Posterior cingulate gyrus (tissue), 11 donors: ENCODE measurements at regions not wholly inside any gene's neighbourhood (a gene's known extent, or its start where the extent isn't known, plus 50 kb on each side); places are given as distances from the start of the nearest gene placed in this dataset.
"Not testable (repeated sequence)": the region's sequence is repeated elsewhere in the genome, so short reads cannot be mapped to it uniquely, and the experiment has no call there.

Source experiments
- DNase-seq, 10 donors: peaks; one replicate each; pipeline versions ENCODE4 v3.0.0 to v3.0.0-alpha.2; 2020 to 2021; ENCODE audit warnings: mixed read lengths in 3 of 10
- intact Hi-C: fragments of 100-400 bp; cut with DNase I; formaldehyde crosslinking; loops from one replicate; pipeline ENCODE4 v1.15.1; 2023

- peak in 1 of 10 donors; percentile 26 for DNase-seq
- intact Hi-C loops, result no loop called here
Observed at GRCh38 chr19:56894626-56895025, 54.1 kb upstream of the PEG3 start.

GRCh38 chr19:56896095-56896494 is 55.6 kb upstream of the PEG3 start:
- peak in 1 of 10 donors; percentile 16 for DNase-seq
- intact Hi-C loops, result no loop called here

GRCh38 chr19:56899943-56900342 is 59.4 kb upstream of the PEG3 start:
- intact Hi-C loops, result no loop called here
- DNase-seq, result no peak

GRCh38 chr19:56900573-56901097 is 60.1 kb upstream of the PEG3 start:
- intact Hi-C loops, result no loop called here
- peak in 6 of 10 donors; percentile 20 to 86 (median 46) for DNase-seq

- intact Hi-C loops, result no loop called here
- no peak for DNase-seq
Observed at GRCh38 chr19:56905631-56906150, 65.2 kb upstream of the PEG3 start.

GRCh38 chr19:56912401-56913112 is 72.0 kb upstream of the PEG3 start:
- intact Hi-C loops, result no loop called here
- no peak for DNase-seq

GRCh38 chr19:56913113-56913455 is 72.6 kb upstream of the PEG3 start:
- DNase-seq, intact Hi-C loops: not testable (repeated sequence)

GRCh38 chr19:56916528-56916927 is 76.0 kb upstream of the PEG3 start:
- intact Hi-C loops, result no loop called here
- DNase-seq, result no peak

GRCh38 chr19:56917529-56917928 is 77.0 kb upstream of the PEG3 start:
- intact Hi-C loops, result no loop called here
- DNase-seq, result no peak

GRCh38 chr19:56917998-56918397 is 77.5 kb upstream of the PEG3 start:
- DNase-seq, result peak in 1 of 10 donors; percentile 21
- intact Hi-C loops, result no loop called here

GRCh38 chr19:56918682-56919307 is 78.3 kb upstream of the PEG3 start:
- intact Hi-C loops, result no loop called here
- DNase-seq, result no peak

- no peak for DNase-seq
- intact Hi-C loops, result no loop called here
Observed at GRCh38 chr19:56919308-56919995, 78.9 kb upstream of the PEG3 start.

GRCh38 chr19:56926094-56926493 is 85.6 kb upstream of the PEG3 start:
- intact Hi-C loops, DNase-seq: not testable (repeated sequence)

GRCh38 chr19:56927294-56927693 is 86.8 kb upstream of the PEG3 start:
- no peak for DNase-seq
- intact Hi-C loops, result no loop called here

- intact Hi-C loops, result no loop called here
- DNase-seq, result no peak
Observed at GRCh38 chr19:56927791-56928207, 87.3 kb upstream of the PEG3 start.

- DNase-seq, result no peak
- intact Hi-C loops, result no loop called here
Observed at GRCh38 chr19:56930647-56931535, 90.4 kb upstream of the PEG3 start.

- intact Hi-C loops, result no loop called here
- DNase-seq, result peak in 6 of 10 donors; percentile 18 to 91 (median 54)
Observed at GRCh38 chr19:56933014-56933705, 92.6 kb upstream of the PEG3 start.

GRCh38 chr19:56934438-56935090 is 94.0 kb upstream of the PEG3 start:
- no peak for DNase-seq
- intact Hi-C loops, result no loop called here

GRCh38 chr19:56939951-56940350 is 99.4 kb upstream of the PEG3 start:
- intact Hi-C loops, result no loop called here
- DNase-seq, result no peak
